Cardiac fibroblast (primary cell): ENCODE measurements at regions not wholly inside any gene's neighbourhood (a gene's known extent, or its start where the extent isn't known, plus 50 kb on each side); places are given as distances from the start of the nearest gene placed in this dataset.

Experiments
- DNase-seq, 2 donors: peaks; one replicate each; pipeline versions ENCODE4 v3.0.0 to v3.0.0-alpha.2; 2010; ENCODE audit warnings: low read depth in 2 of 2
- H3K4me3 ChIP-seq, 2 donors: replicated peaks in 1 of 2; 1 replicate in 1 of 2; 2 replicates in 1 of 2; pipeline ENCODE4 v1.5.1; 2011; ENCODE audit warnings: low read depth in 2 of 2, low read length in 2 of 2, mild to moderate bottlenecking in 2 of 2, moderate library complexity in 1 of 2
- TF ChIP-seq, protein P1 (sequence below): IDR thresholded peaks from one replicate; pipeline ENCODE4 v1.5.1; 2011; ENCODE audit warnings: low read depth, mild to moderate bottlenecking, low read length, inconsistent platforms

DNA sequence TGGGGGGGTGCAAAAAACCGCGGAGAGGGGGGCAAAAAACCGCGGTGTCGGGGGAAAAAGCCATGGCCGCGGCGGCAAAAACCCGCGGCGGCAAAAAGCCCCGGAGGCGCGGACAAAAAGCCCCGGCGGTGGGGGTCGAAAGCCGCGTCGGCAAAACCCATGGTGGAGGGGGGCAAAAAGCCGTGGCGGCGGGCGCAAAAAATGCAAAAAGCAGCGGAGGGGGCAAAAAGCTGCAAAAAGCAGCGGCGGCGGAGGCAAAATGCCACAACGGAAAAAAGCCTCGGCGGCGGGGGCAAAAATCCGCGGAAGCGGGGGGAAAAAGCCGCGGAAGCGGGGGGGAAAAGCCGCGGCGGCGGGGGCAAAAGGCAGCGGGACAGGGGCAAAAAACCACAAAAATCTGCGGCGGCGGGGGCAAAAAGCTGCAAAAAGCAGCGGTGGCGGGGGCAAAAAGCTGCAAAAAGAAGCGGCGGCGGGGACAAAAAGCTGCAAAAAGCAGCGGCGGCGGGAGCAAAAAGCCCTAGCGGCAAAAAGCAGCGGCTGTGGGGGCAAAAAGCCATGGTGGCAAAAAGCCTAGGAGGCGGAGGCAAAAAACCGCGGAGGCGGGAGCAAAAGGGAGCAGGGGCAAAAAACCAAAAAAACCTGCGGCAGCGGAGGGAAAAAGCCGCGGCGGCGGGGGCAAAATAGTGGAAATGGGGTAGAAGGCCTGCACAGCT is 418.9 kb downstream of the ZNF716 start:
- DNase-seq: no peak
- H3K4me3 ChIP-seq: peak overlapping the region; percentile 26 to 34
- TF ChIP-seq, protein P1, sequence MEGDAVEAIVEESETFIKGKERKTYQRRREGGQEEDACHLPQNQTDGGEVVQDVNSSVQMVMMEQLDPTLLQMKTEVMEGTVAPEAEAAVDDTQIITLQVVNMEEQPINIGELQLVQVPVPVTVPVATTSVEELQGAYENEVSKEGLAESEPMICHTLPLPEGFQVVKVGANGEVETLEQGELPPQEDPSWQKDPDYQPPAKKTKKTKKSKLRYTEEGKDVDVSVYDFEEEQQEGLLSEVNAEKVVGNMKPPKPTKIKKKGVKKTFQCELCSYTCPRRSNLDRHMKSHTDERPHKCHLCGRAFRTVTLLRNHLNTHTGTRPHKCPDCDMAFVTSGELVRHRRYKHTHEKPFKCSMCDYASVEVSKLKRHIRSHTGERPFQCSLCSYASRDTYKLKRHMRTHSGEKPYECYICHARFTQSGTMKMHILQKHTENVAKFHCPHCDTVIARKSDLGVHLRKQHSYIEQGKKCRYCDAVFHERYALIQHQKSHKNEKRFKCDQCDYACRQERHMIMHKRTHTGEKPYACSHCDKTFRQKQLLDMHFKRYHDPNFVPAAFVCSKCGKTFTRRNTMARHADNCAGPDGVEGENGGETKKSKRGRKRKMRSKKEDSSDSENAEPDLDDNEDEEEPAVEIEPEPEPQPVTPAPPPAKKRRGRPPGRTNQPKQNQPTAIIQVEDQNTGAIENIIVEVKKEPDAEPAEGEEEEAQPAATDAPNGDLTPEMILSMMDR: no peak
